Esophagus muscularis mucosa (tissue), 3 donors: ENCODE measurements at regions not wholly inside any gene's neighbourhood (a gene's known extent, or its start where the extent isn't known, plus 50 kb on each side); places are given as distances from the start of the nearest gene placed in this dataset.

ENCODE experiments used
- POLR2A ChIP-seq: fragments of 450-650 bp; IDR thresholded peaks from one replicate; pipeline ENCODE4 v1.6.1; 2017; ENCODE audit warnings: antibody characterized with exemption, moderate library complexity, mild to moderate bottlenecking, low read depth
- POLR2AphosphoS5 ChIP-seq, 2 donors: sonication (generic); formaldehyde crosslinking; IDR thresholded peaks; one replicate each; pipeline ENCODE4 v1.6.1; 2017; ENCODE audit warnings: antibody characterized with exemption in 2 of 2
- TF ChIP-seq, protein P1 (sequence below), 3 experiments: fragments of 200-600 bp in 2 of 3; fragments of 450-650 bp in 1 of 3; sonication (generic) in 2 of 3; IDR thresholded peaks; one replicate each; pipeline ENCODE4 v1.5.1; 2017 to 2019; ENCODE audit warnings: antibody characterized with exemption in 3 of 3, mild to moderate bottlenecking in 2 of 3, moderate library complexity in 1 of 3

DNA sequence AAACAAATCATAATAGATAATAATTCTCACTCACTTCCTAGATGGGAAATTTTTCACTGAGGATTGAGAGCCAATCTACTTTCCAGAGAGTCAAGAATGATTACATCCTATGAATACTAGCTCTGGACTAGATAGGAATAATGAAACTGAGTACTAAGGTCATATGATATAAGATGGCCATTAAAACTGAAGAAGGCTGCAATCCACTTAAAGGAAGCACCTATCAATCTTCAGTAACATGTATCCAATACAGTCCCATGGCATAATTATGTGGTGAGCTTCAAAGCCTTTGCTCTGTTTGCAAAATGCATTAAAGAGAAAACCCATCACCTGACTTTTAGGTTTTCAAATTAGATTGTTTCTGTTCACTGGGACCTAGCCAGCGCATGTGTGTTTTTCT is 398.0 kb upstream of the MEIS1 start:
- TF ChIP-seq, protein P1, sequence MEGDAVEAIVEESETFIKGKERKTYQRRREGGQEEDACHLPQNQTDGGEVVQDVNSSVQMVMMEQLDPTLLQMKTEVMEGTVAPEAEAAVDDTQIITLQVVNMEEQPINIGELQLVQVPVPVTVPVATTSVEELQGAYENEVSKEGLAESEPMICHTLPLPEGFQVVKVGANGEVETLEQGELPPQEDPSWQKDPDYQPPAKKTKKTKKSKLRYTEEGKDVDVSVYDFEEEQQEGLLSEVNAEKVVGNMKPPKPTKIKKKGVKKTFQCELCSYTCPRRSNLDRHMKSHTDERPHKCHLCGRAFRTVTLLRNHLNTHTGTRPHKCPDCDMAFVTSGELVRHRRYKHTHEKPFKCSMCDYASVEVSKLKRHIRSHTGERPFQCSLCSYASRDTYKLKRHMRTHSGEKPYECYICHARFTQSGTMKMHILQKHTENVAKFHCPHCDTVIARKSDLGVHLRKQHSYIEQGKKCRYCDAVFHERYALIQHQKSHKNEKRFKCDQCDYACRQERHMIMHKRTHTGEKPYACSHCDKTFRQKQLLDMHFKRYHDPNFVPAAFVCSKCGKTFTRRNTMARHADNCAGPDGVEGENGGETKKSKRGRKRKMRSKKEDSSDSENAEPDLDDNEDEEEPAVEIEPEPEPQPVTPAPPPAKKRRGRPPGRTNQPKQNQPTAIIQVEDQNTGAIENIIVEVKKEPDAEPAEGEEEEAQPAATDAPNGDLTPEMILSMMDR (IDR thresholded peaks at IDR 0.05) = no peak
- no peak for TF ChIP-seq POLR2AphosphoS5 (IDR thresholded peaks at IDR 0.05)
- TF ChIP-seq POLR2A = no peak
